ENCODE measurements at regions not wholly inside any gene's neighbourhood (a gene's known extent, or its start where the extent isn't known, plus 50 kb on each side); places are given as distances from the start of the nearest gene placed in this dataset.

DNA sequence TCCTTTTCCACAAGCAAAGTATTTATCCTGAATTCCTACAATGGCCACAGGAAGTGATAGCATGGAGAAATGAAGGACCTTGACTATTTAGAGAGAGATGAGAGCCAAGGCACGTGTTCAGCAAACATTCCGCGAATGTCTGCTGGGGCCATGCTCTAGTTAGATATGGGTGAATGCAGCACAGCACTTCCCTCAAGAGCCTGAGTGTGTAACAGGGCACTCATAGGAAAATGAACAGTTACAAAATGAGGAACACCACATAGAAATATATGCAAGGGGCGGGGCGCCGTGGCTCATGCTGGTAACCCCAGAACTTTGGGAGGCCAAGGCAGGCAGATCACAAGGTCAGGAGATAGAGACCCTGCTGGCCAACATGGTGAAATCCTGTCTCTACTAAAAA, 406.9 kb downstream of the NR2F2 start:
- intact Hi-C loops (cut with micrococcal nuclease) (no loop called here), dilution Hi-C loops (cut with HindIII; ENCODE audit: low sequenced_read_pairs, unreplicated experiment) (no loop called here), in situ Hi-C loops (cut with MboI; ENCODE audit: low sequenced_read_pairs) (no loop called here)
- Histone ChIP-seq H3K4me3 (ENCODE audit: insufficient read depth, low read depth, low read length) (no peak overlapping the region), H4K5ac (ENCODE audit: low read depth, low read length) (no peak overlapping the region), H3K4me1 (ENCODE audit: control insufficient read depth, insufficient read depth, low read length) (no peaks in the 10 kb centered on the region), H2BK5ac (ENCODE audit: low read depth, low read length, poor library complexity, severe bottlenecking) (no peak overlapping the region), H4K20me1 (ENCODE audit: insufficient read depth, low read length) (no peaks in the 10 kb centered on the region), H3K56ac (ENCODE audit: extremely low read depth, insufficient read depth, low read length) (no peak overlapping the region), H3K14ac (replicated peaks; ENCODE audit: low read depth, low read length) (no peak overlapping the region), H3K4me2 (ENCODE audit: low read depth, low read length) (no peak overlapping the region), H2AK9ac (replicated peaks; ENCODE audit: low read depth, low read length, poor library complexity) (no peak overlapping the region), H4K91ac (ENCODE audit: insufficient read depth, low read depth, low read length) (no peak overlapping the region), H3K79me1 (ENCODE audit: low read depth in 1 of 2, low read length in 2 of 2) (no peaks in the 10 kb centered on the region), H2AFZ (replicated peaks; ENCODE audit: low read length, poor library complexity) (no peak overlapping the region), H2AK5ac (ENCODE audit: low read depth, low read length) (no peak overlapping the region), H3K9ac (ENCODE audit: low read depth, low read length) (no peak overlapping the region), H3K27me3 (ENCODE audit: control insufficient read depth, insufficient read depth, low read length) (no peaks in the 10 kb centered on the region), H3K9me1 (ENCODE audit: insufficient read depth, low read length) (no peaks in the 10 kb centered on the region), H3K27ac (ENCODE audit: insufficient read depth, low read length) (no peak overlapping the region), H3K18ac (ENCODE audit: low read depth, low read length) (no peak overlapping the region), H3K4ac (ENCODE audit: low read depth, low read length) (no peak overlapping the region), H3K36me3 (ENCODE audit: control insufficient read depth, insufficient read depth, low read length) (no peaks in the 10 kb centered on the region), H4K8ac (ENCODE audit: low read depth in 2 of 2, low read length in 2 of 2) (no peak overlapping the region), H2BK15ac (ENCODE audit: low read depth, low read length) (no peak overlapping the region), H3K23ac (ENCODE audit: low read depth, low read length) (no peak overlapping the region), H2BK20ac (ENCODE audit: low read depth, low read length) (no peak overlapping the region), H3K9me3 (ENCODE audit: control insufficient read depth, insufficient read depth, low read length) (peaks cover 31% of the 10 kb centered on the region), H2BK120ac (ENCODE audit: low read depth, low read length) (no peak overlapping the region)
- DNase-seq, result no peak
- 20% methylated on average over 1 of the region's 6 CpGs; no CpG with 5 or more reads in 1 of the 2 experiments for WGBS, 2 experiments (ENCODE audit: extremely low coverage in 2 of 2, insufficient read length in 1 of 2)
- no peak for ATAC-seq (ENCODE audit: low read depth)
- ChIA-PET POLR2A (ENCODE audit: unreplicated experiment) (no interaction called here), CTCF (no interaction called here)
- no TSS peak for BruUV-seq (replicated peaks)
- TF ChIP-seq MXI1 (IDR thresholded peaks at IDR 0.05; ENCODE audit: borderline replicate concordance, low read depth, low read length) (no peak), CEBPB (IDR thresholded peaks at IDR 0.05; ENCODE audit: low read depth, low read length) (no peak), RFX5 (IDR thresholded peaks at IDR 0.05; ENCODE audit: low read depth, low read length) (no peak), MAFK (IDR thresholded peaks at IDR 0.05; ENCODE audit: low read depth, low read length) (no peak), BHLHE40 (IDR thresholded peaks at IDR 0.05; ENCODE audit: low read depth, low read length) (no peak), SMC3 (IDR thresholded peaks at IDR 0.05; ENCODE audit: low read depth, low read length) (no peak), CHD1 (IDR thresholded peaks at IDR 0.05; ENCODE audit: low read depth, low read length) (no peak)
- TF ChIP-seq, protein P1, sequence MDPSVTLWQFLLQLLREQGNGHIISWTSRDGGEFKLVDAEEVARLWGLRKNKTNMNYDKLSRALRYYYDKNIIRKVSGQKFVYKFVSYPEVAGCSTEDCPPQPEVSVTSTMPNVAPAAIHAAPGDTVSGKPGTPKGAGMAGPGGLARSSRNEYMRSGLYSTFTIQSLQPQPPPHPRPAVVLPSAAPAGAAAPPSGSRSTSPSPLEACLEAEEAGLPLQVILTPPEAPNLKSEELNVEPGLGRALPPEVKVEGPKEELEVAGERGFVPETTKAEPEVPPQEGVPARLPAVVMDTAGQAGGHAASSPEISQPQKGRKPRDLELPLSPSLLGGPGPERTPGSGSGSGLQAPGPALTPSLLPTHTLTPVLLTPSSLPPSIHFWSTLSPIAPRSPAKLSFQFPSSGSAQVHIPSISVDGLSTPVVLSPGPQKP (IDR thresholded peaks at IDR 0.05; ENCODE audit: borderline replicate concordance, low read depth, low read length), result no peak
- TF ChIP-seq, protein P2, sequence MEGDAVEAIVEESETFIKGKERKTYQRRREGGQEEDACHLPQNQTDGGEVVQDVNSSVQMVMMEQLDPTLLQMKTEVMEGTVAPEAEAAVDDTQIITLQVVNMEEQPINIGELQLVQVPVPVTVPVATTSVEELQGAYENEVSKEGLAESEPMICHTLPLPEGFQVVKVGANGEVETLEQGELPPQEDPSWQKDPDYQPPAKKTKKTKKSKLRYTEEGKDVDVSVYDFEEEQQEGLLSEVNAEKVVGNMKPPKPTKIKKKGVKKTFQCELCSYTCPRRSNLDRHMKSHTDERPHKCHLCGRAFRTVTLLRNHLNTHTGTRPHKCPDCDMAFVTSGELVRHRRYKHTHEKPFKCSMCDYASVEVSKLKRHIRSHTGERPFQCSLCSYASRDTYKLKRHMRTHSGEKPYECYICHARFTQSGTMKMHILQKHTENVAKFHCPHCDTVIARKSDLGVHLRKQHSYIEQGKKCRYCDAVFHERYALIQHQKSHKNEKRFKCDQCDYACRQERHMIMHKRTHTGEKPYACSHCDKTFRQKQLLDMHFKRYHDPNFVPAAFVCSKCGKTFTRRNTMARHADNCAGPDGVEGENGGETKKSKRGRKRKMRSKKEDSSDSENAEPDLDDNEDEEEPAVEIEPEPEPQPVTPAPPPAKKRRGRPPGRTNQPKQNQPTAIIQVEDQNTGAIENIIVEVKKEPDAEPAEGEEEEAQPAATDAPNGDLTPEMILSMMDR (conservative IDR thresholded peaks at IDR 0.05; ENCODE audit: low read depth, low read length), result no peak

Data from IMR-90 (cell line).